ENCODE measurements at regions not wholly inside any gene's neighbourhood (a gene's known extent, or its start where the extent isn't known, plus 50 kb on each side); places are given as distances from the start of the nearest gene placed in this dataset.

- CTCF ChIA-PET = no interaction called here
- Histone ChIP-seq H3K27me3 (ENCODE audit: low read length) (no peaks in the 10 kb centered on the region), H3K4me2 (ENCODE audit: low read length) (no peak overlapping the region)
These were observed 1364.9 kb upstream of the IGFBP7 start for GRCh38 chr4:58475097-58475496.

GRCh38 chr4:58465031-58465430 is 1354.8 kb upstream of the IGFBP7 start:
- ChIA-PET POLR2A (ENCODE audit: unreplicated experiment) (no interaction called here), CTCF (no interaction called here)
- H3K4me1 ChIP-seq (ENCODE audit: insufficient read depth, low read length) = no peaks in the 10 kb centered on the region
- H3K4me2 ChIP-seq (ENCODE audit: low read length) = no peak overlapping the region
- H3F3A ChIP-seq (ENCODE audit: low read length, unreplicated experiment) = no peaks in the 10 kb centered on the region
- intact Hi-C loops (cut with micrococcal nuclease) = no loop called here
- no peak overlapping the region for H3K4me3 ChIP-seq (ENCODE audit: low read length)
- no peaks in the 10 kb centered on the region for H3K79me2 ChIP-seq (ENCODE audit: low read length)
- H3K9me3 ChIP-seq (ENCODE audit: low read length) = no peaks in the 10 kb centered on the region
- TF ChIP-seq EZH2phosphoT487 (IDR thresholded peaks at IDR 0.05; ENCODE audit: borderline replicate concordance, low read length) = no peak
- no peak for TF ChIP-seq EZH2 (IDR thresholded peaks at IDR 0.05; ENCODE audit: low read length, unreplicated experiment)
- TF ChIP-seq CTCF (conservative IDR thresholded peaks at IDR 0.05; ENCODE audit: low read depth, low read length) = no peak
- H3K9me2 ChIP-seq (replicated peaks; ENCODE audit: low read length) = no peaks in the 10 kb centered on the region
- no peaks in the 10 kb centered on the region for H4K20me1 ChIP-seq (ENCODE audit: low read length)
- DNase-seq = no peak
- ATAC-seq = no peak
- no peak overlapping the region for H3K27ac ChIP-seq (ENCODE audit: low read length)
- H3K9ac ChIP-seq (ENCODE audit: low read length) = no peak overlapping the region
- BruUV-seq (replicated peaks) = no TSS peak
- no peaks in the 10 kb centered on the region for H3K27me3 ChIP-seq (ENCODE audit: low read length)
- H2AFZ ChIP-seq (ENCODE audit: low read length) = no peak overlapping the region
- no peaks in the 10 kb centered on the region for H3K36me3 ChIP-seq (ENCODE audit: low read depth, low read length)

More at GRCh38 chr4:58475097-58475496, 1364.9 kb upstream of the IGFBP7 start:
- ATAC-seq = no peak
- H3K9me3 ChIP-seq (ENCODE audit: low read length) = no peaks in the 10 kb centered on the region
- H3F3A ChIP-seq (ENCODE audit: low read length, unreplicated experiment) = no peaks in the 10 kb centered on the region
- TF ChIP-seq CTCF (conservative IDR thresholded peaks at IDR 0.05; ENCODE audit: low read depth, low read length) (no peak), EZH2 (IDR thresholded peaks at IDR 0.05; ENCODE audit: low read length, unreplicated experiment) (no peak)
- POLR2A ChIA-PET (ENCODE audit: unreplicated experiment) = no interaction called here
- H2AFZ ChIP-seq (ENCODE audit: low read length) = no peak overlapping the region
- no peaks in the 10 kb centered on the region for H4K20me1 ChIP-seq (ENCODE audit: low read length)
- H3K4me1 ChIP-seq (ENCODE audit: insufficient read depth, low read length) = no peaks in the 10 kb centered on the region
- H3K4me3 ChIP-seq (ENCODE audit: low read length) = no peak overlapping the region
- BruUV-seq (replicated peaks) = no TSS peak
- no peaks in the 10 kb centered on the region for H3K79me2 ChIP-seq (ENCODE audit: low read length)
- no peaks in the 10 kb centered on the region for H3K36me3 ChIP-seq (ENCODE audit: low read depth, low read length)
- no peaks in the 10 kb centered on the region for H3K9me2 ChIP-seq (replicated peaks; ENCODE audit: low read length)
- no peak for DNase-seq
- intact Hi-C loops (cut with micrococcal nuclease) = no loop called here
- H3K9ac ChIP-seq (ENCODE audit: low read length) = no peak overlapping the region
- H3K27ac ChIP-seq (ENCODE audit: low read length) = no peak overlapping the region

DNA sequence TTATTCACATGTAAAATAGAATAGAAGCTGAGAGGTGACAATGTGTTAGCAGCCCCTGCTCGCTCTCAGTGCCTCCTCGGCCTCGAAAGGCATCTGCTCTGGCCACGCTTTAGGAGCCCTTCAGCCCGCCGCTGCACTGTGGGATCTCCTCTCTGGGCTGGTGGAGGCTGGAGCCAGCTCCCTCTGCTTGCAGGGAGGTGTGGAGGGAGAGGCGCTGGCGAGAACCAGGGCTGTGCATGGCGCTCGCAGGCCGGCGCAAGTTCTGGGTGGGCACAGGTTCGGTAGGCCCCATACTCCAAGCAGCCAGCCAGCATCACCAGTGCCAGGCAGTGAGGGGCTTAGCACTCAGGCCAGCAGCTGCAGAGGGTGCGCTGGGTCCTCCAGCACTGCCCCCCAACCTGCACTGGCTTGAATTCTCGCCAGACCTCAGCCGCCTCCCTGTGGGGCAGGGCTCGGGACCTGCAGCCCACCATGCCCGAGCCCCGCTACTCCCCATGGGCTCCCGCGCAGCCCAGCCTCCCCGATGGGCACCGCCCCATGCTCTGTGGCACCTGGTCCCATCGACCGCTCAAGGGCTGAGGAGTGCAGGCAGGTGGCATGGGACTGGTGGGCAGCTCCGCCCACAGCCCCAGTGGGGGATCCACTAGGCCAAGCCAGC is 1346.7 kb upstream of the IGFBP7 start:
- Histone ChIP-seq H3K36me3 (ENCODE audit: low read depth, low read length) (no peaks in the 10 kb centered on the region), H3K27ac (ENCODE audit: low read length) (no peak overlapping the region), H3K9ac (ENCODE audit: low read length) (no peak overlapping the region), H3K4me3 (ENCODE audit: low read length) (no peak overlapping the region), H3K4me2 (ENCODE audit: low read length) (no peak overlapping the region), H3K4me1 (ENCODE audit: insufficient read depth, low read length) (no peaks in the 10 kb centered on the region), H3K27me3 (ENCODE audit: low read length) (no peaks in the 10 kb centered on the region), H3K9me3 (ENCODE audit: low read length) (0 out of 2 replicates have a peak, but pooled peaks cover 6% of the 10 kb centered on the region), H3F3A (ENCODE audit: low read length, unreplicated experiment) (no peaks in the 10 kb centered on the region), H3K79me2 (ENCODE audit: low read length) (no peaks in the 10 kb centered on the region), H4K20me1 (ENCODE audit: low read length) (no peaks in the 10 kb centered on the region), H2AFZ (ENCODE audit: low read length) (no peak overlapping the region), H3K9me2 (replicated peaks; ENCODE audit: low read length) (no peaks in the 10 kb centered on the region)
- DNase-seq (no peak), ATAC-seq (no peak)
- TF ChIP-seq EZH2 (IDR thresholded peaks at IDR 0.05; ENCODE audit: low read length, unreplicated experiment) (no peak), CTCF (conservative IDR thresholded peaks at IDR 0.05; ENCODE audit: low read depth, low read length) (no peak), EZH2phosphoT487 (IDR thresholded peaks at IDR 0.05; ENCODE audit: borderline replicate concordance, low read length) (no peak)
- ChIA-PET POLR2A (ENCODE audit: unreplicated experiment) (no interaction called here), CTCF (no interaction called here)
- intact Hi-C loops (cut with micrococcal nuclease) = no loop called here
- BruUV-seq (replicated peaks) = no TSS peak

All from PC-3 (cell line).